Lung microvascular endothelial cell (primary cell): ENCODE measurements at regions not wholly inside any gene's neighbourhood (a gene's known extent, or its start where the extent isn't known, plus 50 kb on each side); places are given as distances from the start of the nearest gene placed in this dataset.

Source experiments
- DNase-seq, 2 donors: peaks; one replicate each; pipeline versions ENCODE4 v3.0.0 to v3.0.0-alpha.2; 2010; ENCODE audit warnings: low read depth in 2 of 2

- no peak for DNase-seq
Observed at GRCh38 chr7:54810401-54810800, 51.4 kb upstream of the SEC61G start.

- DNase-seq = peak in 1 of 2 donors; percentile 77
Observed at GRCh38 chr7:54811041-54811845, 52.2 kb upstream of the SEC61G start.

GRCh38 chr7:54811846-54812254 lies 52.8 kb upstream of the SEC61G start:
- DNase-seq = peak in 1 of 2 donors; percentile 69

GRCh38 chr7:54812756-54813322 lies 53.8 kb upstream of the SEC61G start:
- no peak for DNase-seq

GRCh38 chr7:54813398-54813797 lies 54.4 kb upstream of the SEC61G start:
- no peak for DNase-seq

GRCh38 chr7:54814401-54814800 lies 55.4 kb upstream of the SEC61G start:
- DNase-seq = no peak

- DNase-seq = no peak
Observed at GRCh38 chr7:54817152-54817551, 58.1 kb upstream of the SEC61G start.

GRCh38 chr7:54823776-54824175 lies 64.8 kb upstream of the SEC61G start:
- DNase-seq = no peak

- no peak for DNase-seq
Observed at GRCh38 chr7:54824655-54825054, 65.6 kb upstream of the SEC61G start.

GRCh38 chr7:54825368-54825767 lies 66.4 kb upstream of the SEC61G start:
- no peak for DNase-seq

GRCh38 chr7:54827734-54828133 lies 68.7 kb upstream of the SEC61G start:
- no peak for DNase-seq

- DNase-seq = no peak
Observed at GRCh38 chr7:54831046-54831643, 72.1 kb upstream of the SEC61G start.

- DNase-seq = no peak
Observed at GRCh38 chr7:54831644-54832095, 72.7 kb upstream of the SEC61G start.

GRCh38 chr7:54833001-54833467 lies 74.0 kb upstream of the SEC61G start:
- DNase-seq = no peak

GRCh38 chr7:54837168-54837567 lies 78.2 kb upstream of the SEC61G start:
- peak in 1 of 2 donors; percentile 36 for DNase-seq

GRCh38 chr7:54837761-54838160 lies 78.8 kb upstream of the SEC61G start:
- DNase-seq = no peak

- no peak for DNase-seq
Observed at GRCh38 chr7:54838175-54838910, 79.3 kb upstream of the SEC61G start.

- DNase-seq = peak; percentile 19 to 56
Observed at GRCh38 chr7:54839575-54840213, 80.7 kb upstream of the SEC61G start.

GRCh38 chr7:54841772-54842697 lies 83.0 kb upstream of the SEC61G start:
- peak; percentile 45 to 57 for DNase-seq

- DNase-seq = no peak
Observed at GRCh38 chr7:54843841-54844355, 84.9 kb upstream of the SEC61G start.
